PFSK-1 (cell line): ENCODE measurements at regions not wholly inside any gene's neighbourhood (a gene's known extent, or its start where the extent isn't known, plus 50 kb on each side); places are given as distances from the start of the nearest gene placed in this dataset.

Experiments used
- FOXP2 ChIP-seq: optimal IDR thresholded peaks from 2 replicates; pipeline ENCODE3; 2011; ENCODE audit warnings: borderline replicate concordance, control low read depth, inconsistent platforms; ENCODE audit not compliant: insufficient read depth; ENCODE audit errors: extremely low read length, extremely low read depth
- POLR2AphosphoS5 ChIP-seq: IDR thresholded peaks from 2 replicates; pipeline ENCODE4 v1.6.1; 2012; ENCODE audit warnings: low read depth, mild to moderate bottlenecking, control low read depth, low read length, moderate library complexity
- REST ChIP-seq, 2 experiments: IDR thresholded peaks; 2 replicates each; pipeline versions ENCODE4 v1.6.1 to v1.8.0; 2011 to 2012; ENCODE audit warnings: low read depth in 2 of 2, low read length in 2 of 2, control low read depth in 1 of 2, inconsistent platforms in 1 of 2, mild to moderate bottlenecking in 1 of 2, moderate library complexity in 1 of 2; ENCODE audit not compliant: insufficient read depth in 1 of 2
- SIN3A ChIP-seq: IDR thresholded peaks from 2 replicates; pipeline ENCODE4 v1.6.1; 2012; ENCODE audit warnings: mild to moderate bottlenecking, low read length, moderate library complexity, borderline replicate concordance; ENCODE audit not compliant: insufficient read depth
- TAF1 ChIP-seq: IDR thresholded peaks from 2 replicates; pipeline ENCODE4 v1.6.1; 2012; ENCODE audit warnings: low read length, control low read depth, borderline replicate concordance; ENCODE audit not compliant: insufficient read depth

- no peak for TF ChIP-seq TAF1
Observed at GRCh38 chr10:110364531-110364937, 59.8 kb upstream of the SMNDC1 start.

GRCh38 chr10:110365356-110366143, 60.8 kb upstream of the SMNDC1 start:
- TF ChIP-seq SIN3A, result no peak

- TF ChIP-seq POLR2AphosphoS5 (no peak), FOXP2 (no peak), TAF1 (no peak), SIN3A (no peak), REST (IDR thresholded peaks at IDR 0.05; ENCODE audit: insufficient read depth in 1 of 2, low read depth in 2 of 2, low read length in 2 of 2) (no peak)
Observed at GRCh38 chr10:110366635-110367034, 61.9 kb upstream of the SMNDC1 start.

GRCh38 chr10:110368002-110368401, 63.3 kb upstream of the SMNDC1 start:
- TF ChIP-seq SIN3A (no peak), POLR2AphosphoS5 (no peak), FOXP2 (no peak), REST (IDR thresholded peaks at IDR 0.05; ENCODE audit: insufficient read depth in 1 of 2, low read depth in 2 of 2, low read length in 2 of 2) (no peak), TAF1 (no peak)

GRCh38 chr10:110368556-110368955, 63.8 kb upstream of the SMNDC1 start:
- TF ChIP-seq REST (IDR thresholded peaks at IDR 0.05; ENCODE audit: insufficient read depth in 1 of 2, low read depth in 2 of 2, low read length in 2 of 2), result no peak
- no peak for TF ChIP-seq POLR2AphosphoS5
- no peak for TF ChIP-seq TAF1
- TF ChIP-seq FOXP2, result no peak
- no peak for TF ChIP-seq SIN3A

- no peak for TF ChIP-seq TAF1
- TF ChIP-seq POLR2AphosphoS5, result no peak
- no peak for TF ChIP-seq REST (IDR thresholded peaks at IDR 0.05; ENCODE audit: insufficient read depth in 1 of 2, low read depth in 2 of 2, low read length in 2 of 2)
- no peak for TF ChIP-seq FOXP2
- no peak for TF ChIP-seq SIN3A
Observed at GRCh38 chr10:110370006-110370405, 65.3 kb upstream of the SMNDC1 start.
